Posterior vena cava (tissue), 2 donors: ENCODE measurements at regions not wholly inside any gene's neighbourhood (a gene's known extent, or its start where the extent isn't known, plus 50 kb on each side); places are given as distances from the start of the nearest gene placed in this dataset.

Source experiments
- DNase-seq: peaks from one replicate; pipeline ENCODE4 v3.0.0-alpha.2; 2020; ENCODE audit warnings: low spot score
- intact Hi-C, 2 donors: fragments of 100-400 bp; cut with DNase I; formaldehyde crosslinking; loops; one replicate each; pipeline versions ENCODE4 v1.14.1 to v1.14.2; 2022 to 2023
- donor health status: DM: yes; HTN: yes; CAD: no.
- donor health status: DM: yes; HTN: yes; CAD: no.

DNA sequence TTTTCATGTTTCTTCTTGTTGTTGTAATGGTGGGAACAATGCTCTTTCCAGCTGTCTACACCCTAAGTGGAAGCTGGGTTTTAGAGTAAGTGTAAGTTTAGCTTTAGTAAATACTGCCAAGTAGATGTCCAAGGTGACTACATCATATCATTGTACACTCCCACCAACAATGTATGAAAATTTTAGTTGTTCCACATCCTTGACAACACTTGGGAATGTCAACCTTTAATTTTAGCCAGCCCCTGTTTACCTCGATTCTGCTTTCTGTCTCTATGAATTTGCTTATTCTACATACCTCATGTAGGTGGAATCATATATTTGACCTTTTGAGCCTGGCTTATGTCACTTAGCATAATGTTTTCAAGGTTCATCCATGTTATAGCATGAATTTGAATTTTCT is 93.0 kb downstream of the MTPAP start:
- DNase-seq = no peak
- intact Hi-C loops = no loop called here

DNA sequence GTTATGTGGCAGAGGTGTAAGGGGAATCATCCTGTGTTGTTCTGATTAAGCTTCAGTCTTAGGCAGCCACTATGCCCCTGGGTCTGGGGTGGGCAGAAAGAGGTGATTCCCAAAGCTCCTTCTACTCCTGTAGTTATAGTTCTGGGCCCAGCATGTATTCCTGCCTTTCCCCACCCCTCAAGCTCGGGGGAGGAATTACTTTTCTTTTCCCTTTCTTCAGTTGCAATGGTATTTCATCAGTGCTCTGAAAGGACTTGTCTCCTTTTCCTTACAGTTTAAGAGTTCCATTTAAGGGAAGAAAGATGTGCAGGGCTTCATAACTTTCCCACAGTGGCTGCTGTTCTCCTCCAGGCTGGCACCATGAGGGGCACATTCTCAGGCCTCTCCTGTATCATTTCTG is 94.2 kb downstream of the MTPAP start:
- DNase-seq = no peak
- intact Hi-C loops = no loop called here

DNA sequence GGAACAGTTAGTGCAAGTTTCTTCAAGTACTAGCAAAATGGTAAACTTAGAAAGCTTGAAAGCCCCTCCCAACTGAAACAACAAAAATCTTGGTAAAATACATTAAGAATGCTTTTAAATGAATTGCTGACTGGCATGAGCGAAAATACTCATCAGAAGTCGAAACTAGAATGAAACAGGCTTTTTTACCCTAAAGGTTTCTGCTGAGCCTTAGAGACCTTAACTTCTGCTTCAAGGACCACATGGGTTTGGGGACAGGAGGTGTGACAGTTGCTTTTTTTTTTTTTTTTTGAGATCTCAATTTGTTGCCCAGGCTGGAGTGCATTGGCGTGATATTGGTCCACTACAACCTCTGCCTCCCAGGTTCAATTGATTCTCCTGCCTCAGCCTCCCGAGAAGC is 100.3 kb downstream of the MTPAP start:
- intact Hi-C loops = no loop called here
- DNase-seq = no peak

DNA sequence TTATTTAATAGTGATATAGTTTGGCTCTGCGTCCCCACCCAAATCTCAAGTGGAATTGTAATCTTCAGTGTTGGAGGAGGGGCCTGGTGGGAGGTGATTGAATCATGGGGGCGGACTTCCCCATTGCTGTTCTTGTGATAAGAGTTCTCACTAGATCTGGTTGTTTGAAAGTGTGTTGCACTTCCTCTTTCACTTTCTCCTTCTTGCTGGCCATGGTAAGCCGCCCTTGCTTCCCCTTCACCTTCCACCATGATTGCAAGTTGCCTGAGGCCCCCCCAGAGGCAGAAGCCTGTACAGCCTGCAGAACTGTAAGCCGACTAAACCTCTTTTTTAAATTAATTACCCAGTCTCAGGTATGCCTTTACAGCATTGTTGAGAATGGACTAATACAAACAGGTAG is 101.4 kb downstream of the MTPAP start:
- no peak for DNase-seq
- intact Hi-C loops = no loop called here

DNA sequence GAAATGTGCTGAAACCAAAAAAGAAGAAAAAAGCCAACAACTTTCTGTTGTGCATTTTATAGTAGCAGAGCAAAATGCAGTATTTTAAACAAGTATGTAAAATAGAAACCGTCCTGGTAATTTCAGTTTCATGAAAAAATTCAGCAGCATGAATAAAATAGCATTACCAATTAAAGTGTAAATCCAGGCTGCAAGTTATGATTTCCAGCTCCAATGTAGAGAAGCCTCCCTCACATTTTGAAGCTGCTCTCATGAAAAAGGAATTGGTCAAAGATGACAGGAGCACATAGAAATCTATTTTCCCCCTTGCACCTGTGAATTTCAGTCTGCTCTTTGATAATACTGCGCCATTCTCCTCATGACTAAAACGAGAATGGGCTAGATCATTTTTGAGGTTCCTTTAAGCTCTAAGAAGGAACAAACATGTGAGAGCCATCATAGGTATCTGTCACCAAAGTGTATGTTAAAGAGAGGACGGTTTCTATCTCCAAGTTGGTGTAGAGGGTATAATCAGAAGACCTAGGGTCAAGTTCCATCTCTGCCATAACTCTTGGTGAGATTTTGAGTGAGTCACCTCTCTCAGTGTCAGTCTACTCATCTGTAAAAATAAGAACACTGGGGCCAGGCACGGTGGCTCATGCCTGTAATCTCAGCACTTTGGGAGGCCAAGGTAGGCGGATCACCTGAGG is 107.5 kb downstream of the MTPAP start:
- no peak for DNase-seq
- intact Hi-C loops = loop anchor here in 1 of 2 donors (2.0 kb wide), 1 partner anchor 243 kb away; no protein-coding TSS in a partner anchor

DNA sequence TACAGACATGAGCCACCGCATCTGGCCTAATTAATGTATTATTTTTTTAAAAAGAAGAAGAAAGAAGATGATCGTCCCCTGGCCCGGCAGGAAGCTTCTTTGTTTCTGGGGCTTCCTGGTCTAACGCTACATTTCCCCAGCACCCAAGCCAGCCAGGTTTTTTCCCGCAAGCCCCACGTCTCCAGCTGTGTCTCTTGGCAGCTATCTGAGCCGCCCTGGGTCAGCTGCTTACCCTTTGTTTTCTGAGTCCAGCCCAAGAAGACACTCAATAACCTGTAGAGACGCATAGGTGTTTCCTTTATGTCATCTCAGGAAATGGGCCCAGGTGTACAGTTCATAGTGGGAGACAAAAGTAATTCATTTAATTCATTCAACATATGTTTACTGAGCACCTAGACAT is 110.2 kb downstream of the MTPAP start:
- DNase-seq = no peak
- intact Hi-C loops = loop anchor here in 1 of 2 donors (2.0 kb wide), 1 partner anchor 238 kb away; no protein-coding TSS in a partner anchor

DNA sequence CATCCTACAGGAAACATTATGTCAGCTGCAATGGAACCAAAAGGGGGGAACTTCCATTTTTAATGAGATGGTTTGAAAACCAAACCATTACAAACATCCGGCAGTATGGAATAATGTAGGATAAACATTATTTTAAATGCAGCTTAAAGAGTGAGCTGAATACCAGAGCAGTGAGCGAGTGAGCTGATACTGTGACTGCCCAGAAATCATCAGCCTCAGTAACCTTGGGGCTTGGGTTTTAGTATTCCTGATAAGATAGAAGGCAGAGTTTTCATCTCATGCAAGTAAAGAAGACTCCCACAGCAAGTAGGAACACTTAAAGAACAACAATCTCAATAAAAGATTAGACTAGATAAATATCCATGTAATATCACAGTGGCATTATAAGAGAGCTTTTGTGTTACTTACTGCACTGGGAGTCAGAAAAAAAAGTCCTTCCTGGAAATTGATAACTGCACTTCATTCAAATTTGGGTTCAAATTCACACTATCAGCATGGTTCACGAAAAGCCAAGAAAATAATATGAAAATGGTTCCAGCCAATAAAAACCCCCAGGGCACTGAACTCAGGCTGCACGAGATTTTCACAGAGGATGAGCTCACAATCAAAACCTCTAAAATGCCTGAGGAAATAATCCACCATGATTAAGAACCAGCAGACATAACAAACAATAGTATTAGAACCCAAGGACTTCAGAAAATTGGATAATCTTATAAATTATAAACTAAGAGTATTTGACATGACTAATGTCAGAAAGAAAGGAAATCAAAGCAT is 115.7 kb downstream of the MTPAP start:
- intact Hi-C loops = no loop called here
- no peak for DNase-seq

DNA sequence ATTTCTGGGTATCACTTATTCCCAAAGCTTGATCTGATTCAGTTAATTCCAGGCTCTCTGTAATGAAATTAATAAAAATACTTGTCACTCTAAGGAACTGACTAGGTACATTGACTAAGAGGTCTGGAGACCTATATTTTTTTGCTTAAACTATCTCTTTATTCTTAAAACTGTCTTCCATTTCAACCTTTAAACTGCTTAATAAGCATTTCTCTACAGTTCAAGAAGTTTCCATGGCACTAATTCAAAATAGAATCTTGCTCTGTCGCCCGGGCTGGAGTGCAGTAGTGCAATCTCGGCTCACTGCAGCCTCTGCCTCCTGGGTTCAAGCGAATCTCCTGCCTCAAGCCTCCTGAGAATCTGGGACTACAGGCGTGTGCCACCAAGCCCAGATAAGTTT is 117.4 kb downstream of the MTPAP start:
- intact Hi-C loops = no loop called here
- DNase-seq = no peak

DNA sequence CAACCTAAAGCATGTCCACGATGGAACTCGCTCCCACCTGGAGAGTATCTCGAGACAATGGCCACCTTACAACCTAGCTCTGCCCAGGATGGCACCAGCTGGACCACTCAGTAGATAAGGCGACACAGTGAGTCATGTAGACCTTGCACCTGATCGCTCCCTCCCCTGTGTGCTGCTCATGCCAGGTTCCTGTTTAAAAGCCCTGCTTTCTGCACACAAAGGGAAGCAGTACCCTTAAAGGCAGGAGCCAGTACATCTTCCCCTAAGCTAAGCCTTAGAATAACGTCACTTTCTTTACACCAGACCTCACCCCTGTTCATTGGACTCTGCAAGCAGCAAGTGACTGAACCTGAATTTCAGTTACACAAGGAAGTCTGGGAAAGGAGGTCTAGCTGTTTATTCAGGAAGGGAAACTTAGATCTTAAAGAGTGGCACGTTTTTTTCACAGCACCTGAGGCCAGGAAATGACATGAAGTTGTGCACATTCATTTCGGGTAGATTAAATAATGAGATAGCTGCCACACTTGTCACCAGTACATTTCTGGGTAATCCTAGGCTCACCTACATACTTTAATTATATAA is 117.9 kb downstream of the MTPAP start:
- intact Hi-C loops = no loop called here
- DNase-seq = no peak

DNA sequence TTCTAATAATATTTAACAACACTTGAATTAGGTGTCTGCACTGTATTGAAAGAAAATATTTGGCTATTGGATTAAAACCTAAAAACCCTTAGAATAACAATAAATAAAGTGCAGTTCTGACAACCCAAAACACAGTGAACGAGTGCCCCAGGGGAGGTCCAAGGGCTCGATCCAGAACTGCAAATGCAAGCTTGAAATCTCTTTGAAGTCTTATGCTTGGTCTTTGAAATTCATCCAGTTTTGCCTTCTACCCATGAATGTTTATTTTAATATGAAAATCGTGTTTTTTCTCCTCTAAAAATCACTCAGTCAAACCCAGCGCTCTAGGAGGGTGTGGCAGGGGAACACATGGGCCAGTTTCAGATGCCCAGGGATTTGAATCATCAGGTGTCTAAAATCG is 119.5 kb downstream of the MTPAP start:
- intact Hi-C loops = no loop called here
- no peak for DNase-seq

DNA sequence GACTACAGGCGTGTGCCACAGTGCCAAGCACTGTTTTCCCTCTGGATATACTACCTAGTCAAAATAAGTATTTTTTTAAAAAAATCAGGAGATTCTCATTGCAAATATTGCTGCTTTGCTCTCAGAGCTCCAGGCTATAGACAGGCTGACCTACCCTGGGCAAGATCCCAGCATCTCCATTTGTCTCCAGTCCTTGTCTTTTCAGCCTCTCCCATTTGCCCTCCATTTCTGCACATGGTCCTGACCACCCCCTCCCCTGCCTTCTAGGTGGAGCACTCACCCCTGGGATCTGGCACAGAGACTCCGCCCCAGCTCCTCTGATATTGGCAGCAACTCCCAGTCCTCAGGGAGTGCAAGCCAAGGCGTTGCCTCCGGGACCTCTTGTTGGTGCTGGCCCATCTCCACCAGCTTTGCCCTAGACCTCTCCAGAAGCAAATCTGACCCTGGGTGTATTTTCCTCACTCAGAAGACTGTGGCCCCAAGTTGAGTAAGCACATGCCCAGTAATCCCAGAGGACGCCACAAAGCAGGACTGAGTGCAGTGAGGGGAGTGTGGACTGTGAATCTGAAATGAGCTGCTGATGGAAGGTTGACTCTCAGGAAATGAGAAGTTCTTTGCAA is 120.6 kb downstream of the MTPAP start:
- no peak for DNase-seq
- intact Hi-C loops = no loop called here

DNA sequence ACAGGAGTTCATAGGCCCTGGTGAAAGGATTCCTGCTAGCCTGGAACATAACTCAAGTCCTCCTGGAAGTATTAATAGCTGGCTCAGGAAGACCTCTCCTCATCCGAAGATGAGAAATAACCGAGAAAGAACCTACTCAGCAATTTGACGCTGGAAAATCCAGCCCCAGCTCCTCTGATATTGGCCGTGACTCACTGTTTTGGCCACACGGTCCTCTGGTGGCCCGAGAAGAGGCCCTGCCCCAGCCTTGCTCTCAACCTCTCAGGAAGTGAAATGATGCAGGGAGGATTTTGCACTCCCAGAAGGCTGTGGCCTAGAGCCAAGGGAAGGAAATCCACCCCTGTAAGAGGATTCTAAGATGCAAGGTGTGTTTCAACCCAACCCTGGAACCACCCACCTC is 121.6 kb downstream of the MTPAP start:
- DNase-seq = no peak
- intact Hi-C loops = no loop called here

DNA sequence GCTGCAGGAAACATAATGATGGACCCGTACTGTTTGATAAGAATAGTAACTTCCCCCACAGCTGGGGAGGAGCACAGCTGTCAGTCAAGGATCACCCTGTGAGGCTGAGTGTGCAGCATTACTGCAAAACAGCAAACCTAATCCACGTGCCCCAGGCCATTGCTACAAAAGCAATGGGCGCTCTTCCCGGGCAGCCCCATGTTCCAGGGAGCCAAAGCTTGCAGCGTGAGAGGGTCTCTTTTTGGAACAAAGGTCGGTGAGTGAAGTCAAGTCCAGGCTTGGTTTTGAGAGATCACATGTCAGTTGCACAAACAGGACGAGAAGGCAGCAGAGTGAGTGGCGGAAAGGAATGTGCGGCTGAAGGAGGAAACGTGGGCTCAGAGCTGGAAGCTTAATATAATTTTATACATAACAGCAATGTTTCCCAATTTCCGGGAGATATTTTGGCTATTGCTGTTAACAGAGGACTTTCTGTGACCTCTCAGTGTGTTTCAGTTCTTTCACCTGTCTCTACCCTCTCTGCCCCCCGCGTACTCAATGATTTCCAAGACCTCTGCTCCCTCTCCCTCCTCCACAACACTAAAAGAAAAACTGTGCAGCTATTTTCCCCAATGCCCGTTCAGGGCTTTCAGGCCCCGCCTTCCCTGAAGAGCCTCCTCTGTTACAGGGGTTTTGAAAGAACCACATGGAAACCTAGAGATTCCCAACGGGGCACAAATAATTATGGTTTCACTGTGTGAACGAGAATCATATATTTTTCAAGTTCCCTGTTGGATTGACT is 128.9 kb downstream of the MTPAP start:
- intact Hi-C loops = no loop called here

DNA sequence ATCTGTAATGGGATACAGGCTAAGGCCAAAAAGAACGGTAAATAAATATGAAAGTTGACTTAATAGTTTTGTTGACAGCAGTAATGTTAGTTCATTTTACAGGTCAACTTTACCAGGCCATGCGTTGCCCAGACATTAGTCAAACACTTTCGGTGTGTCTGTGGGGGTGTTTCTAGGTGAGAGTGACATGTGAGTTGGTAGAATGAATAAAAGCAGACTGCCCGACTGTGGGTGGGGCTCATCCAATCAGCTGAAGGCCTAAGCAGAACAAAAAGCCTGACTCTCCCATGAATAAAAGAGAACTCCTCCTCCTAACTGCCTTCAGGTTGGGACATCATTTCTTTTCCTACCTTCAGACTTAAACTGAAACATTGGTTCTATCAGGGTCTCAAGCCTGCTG is 132.3 kb downstream of the MTPAP start:
- intact Hi-C loops = no loop called here
- no peak for DNase-seq

More for the DNA sequence above, 128.9 kb downstream of the MTPAP start:
- DNase-seq = no peak

DNA sequence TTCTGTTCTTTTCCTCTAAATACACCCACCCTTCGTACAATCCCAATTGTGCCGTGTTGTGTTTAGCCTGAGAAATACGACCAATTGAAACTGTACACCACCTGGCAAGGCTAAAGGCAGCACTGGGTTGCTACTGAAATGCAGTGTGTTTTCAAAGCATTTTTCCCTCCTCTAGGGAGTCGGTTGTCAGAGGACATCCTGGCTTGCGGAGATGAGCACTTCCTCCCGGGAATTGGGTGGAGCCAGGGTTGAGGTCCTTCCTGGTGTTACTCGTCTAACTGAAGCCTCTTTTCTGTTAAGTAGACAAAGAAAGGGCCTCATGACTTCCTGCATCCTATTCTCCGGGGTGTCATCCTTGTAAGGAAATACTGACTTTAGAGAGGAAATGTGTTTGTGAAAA is 133.5 kb downstream of the MTPAP start:
- DNase-seq = no peak
- intact Hi-C loops = no loop called here

DNA sequence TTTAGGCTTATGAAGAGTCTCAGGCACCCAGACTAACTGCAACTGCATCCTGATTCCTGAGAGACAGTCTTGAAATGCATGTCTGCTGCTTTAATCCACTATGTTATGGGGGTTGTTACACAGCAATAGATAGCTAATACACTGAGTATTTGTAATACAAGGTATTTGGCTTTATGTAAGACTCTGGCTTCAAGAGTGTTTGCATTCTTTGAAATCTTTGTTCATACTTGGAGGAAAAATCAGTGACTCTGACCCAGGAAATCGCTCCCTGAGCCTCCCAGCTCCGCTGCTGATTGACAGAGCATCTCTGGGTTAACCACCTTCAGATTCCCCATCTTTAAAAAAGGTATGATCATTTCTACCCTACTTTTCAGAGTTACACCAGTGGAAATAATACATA is 133.9 kb downstream of the MTPAP start:
- intact Hi-C loops = no loop called here
- DNase-seq = no peak

DNA sequence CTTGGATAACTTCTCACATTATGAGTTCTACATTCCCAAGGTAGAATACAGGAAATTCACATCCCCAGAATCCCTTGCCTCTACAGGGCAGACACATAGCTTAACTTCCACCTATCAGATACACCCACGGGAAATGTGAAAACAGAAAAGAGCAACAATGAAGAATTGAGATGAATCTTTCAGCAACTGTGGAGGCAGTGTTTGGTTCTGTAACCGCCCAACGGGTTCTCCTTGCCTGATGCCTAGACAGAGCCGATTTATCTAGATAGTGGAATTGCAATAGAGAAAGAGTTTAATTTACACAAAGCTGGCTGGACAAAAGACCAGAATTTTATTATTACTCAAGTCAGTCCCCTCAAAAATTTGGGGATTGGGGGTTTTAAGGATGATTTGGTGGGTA is 138.8 kb downstream of the MTPAP start:
- intact Hi-C loops = no loop called here
- no peak for DNase-seq

DNA sequence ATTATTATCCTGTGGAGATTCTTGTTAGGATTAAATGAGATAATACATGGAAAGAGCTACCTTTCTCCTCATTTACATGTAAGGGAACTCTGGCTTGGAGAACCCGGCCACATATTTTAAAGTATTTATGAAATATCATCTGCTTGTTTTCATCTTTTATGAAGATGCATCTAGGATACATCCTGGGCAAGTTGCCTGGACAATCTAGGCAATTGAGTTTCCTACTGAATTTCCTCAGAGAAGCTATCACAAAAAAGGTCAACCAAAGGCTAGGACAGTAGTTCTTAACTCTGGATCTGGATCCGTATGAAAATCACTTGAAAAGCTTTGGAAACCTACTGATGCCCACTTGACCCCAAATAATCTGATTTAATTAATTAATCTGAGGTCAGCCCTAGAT is 140.7 kb downstream of the MTPAP start:
- intact Hi-C loops = no loop called here
- no peak for DNase-seq

DNA sequence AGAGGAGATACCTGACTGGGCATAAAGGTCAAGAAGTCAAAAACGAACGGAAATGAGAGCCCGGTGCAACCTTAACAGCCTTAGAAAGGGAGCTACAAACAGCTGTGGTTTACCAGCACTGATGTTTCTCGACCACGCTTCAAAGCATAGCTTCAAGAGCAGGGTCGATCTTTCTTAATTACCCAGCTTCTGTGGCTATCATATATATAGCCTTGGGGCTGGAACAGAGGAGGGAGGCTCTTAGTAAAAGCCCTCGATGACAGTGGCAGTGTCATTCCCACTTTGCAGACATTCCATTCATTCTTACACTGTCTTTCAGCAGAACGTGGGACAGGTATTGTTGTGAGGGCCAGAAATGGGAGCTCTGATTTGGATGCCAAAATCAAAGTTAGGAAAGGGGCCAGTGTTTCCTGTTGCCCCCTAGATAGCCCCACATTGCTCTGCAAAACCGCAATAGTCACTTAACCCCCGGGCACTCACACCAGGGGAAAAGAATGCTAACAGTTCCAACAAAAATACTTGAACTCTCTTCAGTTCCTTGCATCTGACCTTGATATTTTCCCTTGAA is 141.5 kb downstream of the MTPAP start:
- intact Hi-C loops = no loop called here
- DNase-seq = no peak
